ENCODE measurements at regions not wholly inside any gene's neighbourhood (a gene's known extent, or its start where the extent isn't known, plus 50 kb on each side); places are given as distances from the start of the nearest gene placed in this dataset.

DNA sequence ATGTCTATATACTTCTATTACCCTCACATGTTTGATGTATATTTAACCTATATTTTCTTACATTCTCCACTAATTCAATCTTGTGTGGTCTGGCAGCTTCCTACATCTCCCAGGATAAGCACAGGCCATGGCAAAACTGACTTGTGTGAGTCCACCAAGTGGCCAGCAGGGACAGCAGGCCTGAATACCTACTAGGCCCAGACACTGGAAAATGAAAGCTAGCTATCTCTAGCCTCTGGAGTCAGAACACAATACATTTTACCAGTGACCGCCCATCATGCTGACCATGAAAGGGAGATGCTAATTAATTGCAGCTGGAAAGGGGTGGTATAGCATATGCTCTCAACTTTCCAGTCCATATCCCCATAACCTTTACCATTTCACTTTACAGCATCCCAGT, 132.3 kb downstream of the PCTP start:
- H3K27ac Mint-ChIP-seq: no peak overlapping the region
- H3K4me3 Mint-ChIP-seq: no peak overlapping the region
- H3K36me3 Mint-ChIP-seq (ENCODE audit: low read depth): no peaks in the 10 kb centered on the region
- H3K9me3 Mint-ChIP-seq: no peaks in the 10 kb centered on the region
- intact Hi-C loops (cut with micrococcal nuclease): no loop called here
- no peaks in the 10 kb centered on the region for H3K4me1 Mint-ChIP-seq
- no peaks in the 10 kb centered on the region for H3K27me3 Mint-ChIP-seq
- no peak for DNase-seq

DNA sequence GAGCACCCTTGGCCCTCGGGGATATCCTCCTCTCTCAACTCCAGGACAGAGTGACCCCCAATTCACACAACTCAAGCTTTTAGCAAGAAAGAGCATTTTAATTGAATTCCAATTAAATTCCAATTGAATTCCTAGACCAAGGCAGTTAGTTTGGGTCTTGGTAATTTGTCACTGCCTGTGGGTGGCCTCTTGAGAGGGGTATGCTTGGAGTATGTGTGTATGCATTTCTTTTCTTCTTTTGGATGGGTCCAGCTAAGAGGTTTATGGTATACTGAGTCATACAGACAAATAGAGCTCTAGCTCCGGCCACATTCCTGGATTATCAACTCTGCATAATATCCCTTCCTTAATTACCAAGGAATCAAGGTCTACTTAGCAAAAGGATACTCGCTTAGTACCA, 136.7 kb downstream of the PCTP start:
- no peaks in the 10 kb centered on the region for H3K36me3 Mint-ChIP-seq (ENCODE audit: low read depth)
- intact Hi-C loops (cut with micrococcal nuclease): no loop called here
- no peak for DNase-seq
- no peaks in the 10 kb centered on the region for H3K4me1 Mint-ChIP-seq
- H3K27me3 Mint-ChIP-seq: peaks cover 7% of the 10 kb centered on the region
- H3K27ac Mint-ChIP-seq: no peak overlapping the region
- H3K4me3 Mint-ChIP-seq: no peak overlapping the region
- no peaks in the 10 kb centered on the region for H3K9me3 Mint-ChIP-seq

DNA sequence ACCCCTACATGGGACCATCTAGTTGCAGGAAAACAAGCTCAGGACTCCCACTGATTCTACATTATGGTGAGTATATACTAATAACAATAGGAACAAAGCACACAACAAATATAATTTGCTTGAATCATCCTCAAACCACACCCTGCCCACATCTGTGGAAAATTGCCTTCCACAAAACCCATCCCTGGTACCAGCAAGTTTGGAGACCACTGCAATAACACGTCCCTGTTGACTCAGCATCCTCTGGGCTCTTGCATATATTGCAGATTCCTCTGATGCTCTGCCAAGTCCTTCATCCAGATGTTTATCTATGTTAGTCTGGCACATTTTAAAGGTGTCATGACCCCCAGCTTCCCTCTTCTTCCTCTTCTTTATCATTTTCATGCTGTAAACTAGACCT, 138.4 kb downstream of the PCTP start:
- intact Hi-C loops (cut with micrococcal nuclease): no loop called here
- Mint-ChIP-seq H3K4me1 (no peaks in the 10 kb centered on the region), H3K4me3 (no peak overlapping the region), H3K27ac (no peak overlapping the region), H3K36me3 (ENCODE audit: low read depth) (no peaks in the 10 kb centered on the region), H3K9me3 (no peaks in the 10 kb centered on the region), H3K27me3 (peaks cover 7% of the 10 kb centered on the region)
- no peak for DNase-seq

DNA sequence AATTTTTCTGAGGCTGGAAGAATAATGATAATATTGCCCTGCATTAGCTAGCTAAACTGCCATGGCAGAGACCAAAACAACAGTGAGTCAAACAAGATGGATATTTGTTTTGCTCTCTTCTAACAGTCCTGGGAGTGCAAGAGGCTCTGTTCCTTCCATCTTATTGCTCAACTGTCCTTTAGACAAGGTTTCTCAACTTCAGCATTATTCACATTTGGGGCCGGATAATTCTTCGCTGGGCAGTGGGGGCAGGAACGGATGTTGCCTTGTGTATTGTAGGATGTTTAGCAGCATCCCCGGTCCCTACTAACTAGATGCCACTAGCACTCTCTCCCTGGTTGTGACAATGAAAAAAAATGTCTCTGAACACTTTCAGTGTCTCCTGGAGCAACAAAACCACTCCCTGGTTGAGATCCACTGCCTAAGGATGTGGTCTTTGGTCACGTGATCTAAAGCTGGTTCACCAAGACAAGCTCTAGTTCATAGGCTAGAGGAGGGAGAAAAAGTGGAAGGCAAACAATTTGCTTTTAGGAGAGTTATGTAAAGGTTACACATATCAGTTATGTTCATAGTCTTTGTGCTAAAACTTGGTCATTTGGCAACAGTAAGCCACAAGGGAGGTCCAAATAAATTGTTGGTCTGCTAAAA, 144.4 kb downstream of the PCTP start:
- intact Hi-C loops (cut with micrococcal nuclease): no loop called here
- Mint-ChIP-seq H3K27ac (no peak overlapping the region), H3K9me3 (no peaks in the 10 kb centered on the region), H3K27me3 (peaks cover 7% of the 10 kb centered on the region), H3K4me1 (no peaks in the 10 kb centered on the region), H3K4me3 (no peak overlapping the region), H3K36me3 (ENCODE audit: low read depth) (no peaks in the 10 kb centered on the region)
- DNase-seq: no peak

DNA sequence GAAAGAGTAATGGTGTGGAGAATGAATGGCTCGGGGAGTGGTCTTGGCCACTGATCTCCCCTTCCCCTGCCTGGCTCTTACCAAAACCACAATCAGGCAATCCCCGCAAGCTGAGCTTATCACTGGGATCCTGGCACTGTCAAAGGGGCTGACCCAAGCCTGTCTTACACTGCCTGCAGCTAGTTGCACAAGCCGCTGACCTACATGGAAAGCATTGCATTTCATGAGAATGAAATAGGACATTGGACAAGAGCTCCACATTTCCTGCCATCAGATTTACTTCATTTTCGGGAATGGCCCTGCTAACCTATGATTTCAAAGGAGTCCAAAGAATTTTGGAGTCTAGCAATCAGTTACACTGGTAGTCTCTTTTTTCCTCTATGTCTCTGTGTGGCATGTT, 146.4 kb downstream of the PCTP start:
- Mint-ChIP-seq H3K4me1 (no peaks in the 10 kb centered on the region), H3K27me3 (no peaks in the 10 kb centered on the region), H3K36me3 (ENCODE audit: low read depth) (no peaks in the 10 kb centered on the region), H3K27ac (no peak overlapping the region), H3K4me3 (no peak overlapping the region), H3K9me3 (no peaks in the 10 kb centered on the region)
- intact Hi-C loops (cut with micrococcal nuclease): no loop called here
- DNase-seq: no peak

DNA sequence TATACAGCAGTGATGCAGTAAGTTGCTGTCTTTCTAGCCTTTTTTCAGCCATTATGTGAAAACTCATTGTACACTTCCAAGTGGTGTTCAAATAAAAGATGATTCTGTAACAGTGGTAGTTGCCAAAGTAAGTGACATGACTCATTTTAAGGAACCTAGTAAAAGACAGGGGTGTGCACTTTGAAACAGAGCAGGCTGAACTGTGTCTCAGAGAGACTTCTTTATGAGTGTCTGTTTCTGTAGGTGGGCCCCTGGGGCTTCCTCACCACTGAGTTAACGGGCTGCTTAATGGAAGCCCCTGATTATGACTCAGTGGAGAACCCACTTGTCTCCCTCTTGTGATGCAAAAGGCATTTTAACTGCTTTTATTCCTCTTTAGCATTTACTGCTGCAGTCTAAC, 147.3 kb downstream of the PCTP start:
- Mint-ChIP-seq H3K9me3 (no peaks in the 10 kb centered on the region), H3K27ac (no peak overlapping the region), H3K36me3 (ENCODE audit: low read depth) (no peaks in the 10 kb centered on the region), H3K4me3 (no peak overlapping the region), H3K27me3 (peaks cover 3% of the 10 kb centered on the region), H3K4me1 (no peaks in the 10 kb centered on the region)
- intact Hi-C loops (cut with micrococcal nuclease): no loop called here
- no peak for DNase-seq

- Mint-ChIP-seq H3K4me3 (no peak overlapping the region), H3K4me1 (no peaks in the 10 kb centered on the region), H3K27me3 (peaks cover 5% of the 10 kb centered on the region)
Measured at GRCh38 chr17:55900188-55900587, 149.3 kb downstream of the PCTP start.

GRCh38 chr17:55903028-55903690, 152.3 kb downstream of the PCTP start:
- Mint-ChIP-seq H3K9me3 (no peaks in the 10 kb centered on the region), H3K36me3 (ENCODE audit: low read depth) (no peaks in the 10 kb centered on the region), H3K27ac (no peak overlapping the region), H3K4me1 (no peaks in the 10 kb centered on the region), H3K4me3 (no peak overlapping the region), H3K27me3 (peaks cover 5% of the 10 kb centered on the region)
- no peak for DNase-seq
- intact Hi-C loops (cut with micrococcal nuclease): no loop called here

More at GRCh38 chr17:55900188-55900587, 149.3 kb downstream of the PCTP start:
- H3K36me3 Mint-ChIP-seq (ENCODE audit: low read depth): no peaks in the 10 kb centered on the region
- H3K27ac Mint-ChIP-seq: no peak overlapping the region
- intact Hi-C loops (cut with micrococcal nuclease): no loop called here
- no peak for DNase-seq
- H3K9me3 Mint-ChIP-seq: no peaks in the 10 kb centered on the region

GRCh38 chr17:55909776-55910175, 158.9 kb downstream of the PCTP start:
- no peak for DNase-seq
- H3K9me3 Mint-ChIP-seq: no peaks in the 10 kb centered on the region
- no peak overlapping the region for H3K27ac Mint-ChIP-seq
- no peaks in the 10 kb centered on the region for H3K36me3 Mint-ChIP-seq (ENCODE audit: low read depth)
- H3K4me3 Mint-ChIP-seq: no peak overlapping the region
- intact Hi-C loops (cut with micrococcal nuclease): no loop called here
- no peaks in the 10 kb centered on the region for H3K4me1 Mint-ChIP-seq
- H3K27me3 Mint-ChIP-seq: peaks cover 2% of the 10 kb centered on the region

DNA sequence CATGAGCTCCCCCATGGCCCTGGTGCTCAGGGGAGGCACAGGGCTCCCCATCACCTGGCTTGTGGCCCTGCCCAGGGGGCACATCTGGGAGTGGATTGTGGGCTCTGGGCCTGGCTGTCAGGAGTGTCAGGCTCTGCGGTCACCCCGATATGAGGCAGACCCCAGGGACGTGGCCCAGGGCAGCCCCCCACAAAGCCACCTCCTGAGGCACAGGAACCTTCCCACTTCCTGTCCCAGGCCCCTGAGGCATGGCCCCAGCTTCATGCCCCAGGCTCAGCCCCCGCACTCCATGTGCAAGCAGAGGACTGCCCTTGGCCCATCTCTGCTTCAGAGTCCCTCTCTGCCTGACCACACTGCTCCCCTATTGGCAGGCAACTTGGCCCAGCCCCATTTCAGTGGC, 160.3 kb downstream of the PCTP start:
- no peaks in the 10 kb centered on the region for H3K36me3 Mint-ChIP-seq (ENCODE audit: low read depth)
- no peaks in the 10 kb centered on the region for H3K9me3 Mint-ChIP-seq
- intact Hi-C loops (cut with micrococcal nuclease): no loop called here
- no peak overlapping the region for H3K27ac Mint-ChIP-seq
- H3K4me3 Mint-ChIP-seq: no peak overlapping the region
- no peaks in the 10 kb centered on the region for H3K4me1 Mint-ChIP-seq
- H3K27me3 Mint-ChIP-seq: no peaks in the 10 kb centered on the region
- DNase-seq: no peak

DNA sequence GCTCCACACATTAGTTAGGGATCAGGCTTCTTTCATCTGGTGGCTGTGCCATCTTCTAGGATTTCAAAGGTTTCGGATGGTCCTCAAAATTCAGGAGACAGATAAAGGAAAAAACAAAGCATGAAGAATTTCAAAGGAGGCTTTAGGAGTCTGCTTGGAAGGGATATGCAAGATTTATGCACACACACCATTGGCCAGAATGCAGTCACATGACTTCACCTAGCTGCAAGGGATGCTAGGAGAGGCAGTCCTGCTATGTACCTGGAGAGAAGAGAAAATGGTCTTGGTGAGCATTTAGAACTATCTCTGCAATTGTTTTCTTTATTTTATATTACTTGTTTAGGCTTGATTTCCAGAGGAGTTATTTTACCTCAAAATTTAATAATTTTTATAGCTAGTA, 174.6 kb downstream of the PCTP start:
- no peaks in the 10 kb centered on the region for H3K27me3 Mint-ChIP-seq
- no peak overlapping the region for H3K4me3 Mint-ChIP-seq
- H3K36me3 Mint-ChIP-seq (ENCODE audit: low read depth): no peaks in the 10 kb centered on the region
- intact Hi-C loops (cut with micrococcal nuclease): no loop called here
- no peak for DNase-seq
- H3K9me3 Mint-ChIP-seq: no peaks in the 10 kb centered on the region
- no peak overlapping the region for H3K27ac Mint-ChIP-seq
- peaks cover 4% of the 10 kb centered on the region for H3K4me1 Mint-ChIP-seq

DNA sequence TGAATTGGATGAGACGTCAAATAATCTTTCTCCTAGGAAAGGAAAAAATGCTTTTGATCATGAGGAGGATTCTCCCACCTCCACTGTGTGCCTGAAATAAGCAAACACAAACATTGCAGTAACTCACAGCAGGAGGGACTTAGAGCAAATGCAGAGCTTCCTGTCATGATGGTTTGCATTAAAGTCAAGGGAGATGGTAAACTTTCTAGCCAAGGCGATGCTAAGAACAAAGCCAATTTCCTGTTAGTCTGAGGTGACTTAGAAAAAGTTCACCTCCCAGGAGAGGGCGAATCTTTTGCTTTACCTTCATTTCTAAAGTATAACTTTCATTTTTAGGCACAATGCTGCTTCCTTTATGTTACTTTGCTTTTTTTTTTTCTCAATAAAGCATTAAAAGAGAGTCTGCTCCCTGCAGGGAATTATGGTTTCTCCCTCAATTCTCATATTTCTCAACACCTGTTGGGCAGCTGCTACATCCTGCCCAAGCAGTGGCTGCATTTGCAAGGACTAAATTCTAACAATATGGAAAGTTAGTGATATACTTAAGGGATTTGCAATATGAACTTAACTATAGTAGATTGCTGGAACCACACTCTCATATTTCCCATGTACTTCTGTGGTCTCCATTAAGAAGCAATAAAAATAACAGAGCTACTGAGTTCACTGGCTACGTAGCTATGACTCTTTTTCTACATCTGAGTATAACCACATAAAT, 175.6 kb downstream of the PCTP start:
- peak; percentile 63 for DNase-seq
- peaks cover 4% of the 10 kb centered on the region for H3K4me1 Mint-ChIP-seq
- H3K36me3 Mint-ChIP-seq (ENCODE audit: low read depth): no peaks in the 10 kb centered on the region
- no peaks in the 10 kb centered on the region for H3K9me3 Mint-ChIP-seq
- no peaks in the 10 kb centered on the region for H3K27me3 Mint-ChIP-seq
- no peak overlapping the region for H3K4me3 Mint-ChIP-seq
- no peak overlapping the region for H3K27ac Mint-ChIP-seq
- intact Hi-C loops (cut with micrococcal nuclease): no loop called here

DNA sequence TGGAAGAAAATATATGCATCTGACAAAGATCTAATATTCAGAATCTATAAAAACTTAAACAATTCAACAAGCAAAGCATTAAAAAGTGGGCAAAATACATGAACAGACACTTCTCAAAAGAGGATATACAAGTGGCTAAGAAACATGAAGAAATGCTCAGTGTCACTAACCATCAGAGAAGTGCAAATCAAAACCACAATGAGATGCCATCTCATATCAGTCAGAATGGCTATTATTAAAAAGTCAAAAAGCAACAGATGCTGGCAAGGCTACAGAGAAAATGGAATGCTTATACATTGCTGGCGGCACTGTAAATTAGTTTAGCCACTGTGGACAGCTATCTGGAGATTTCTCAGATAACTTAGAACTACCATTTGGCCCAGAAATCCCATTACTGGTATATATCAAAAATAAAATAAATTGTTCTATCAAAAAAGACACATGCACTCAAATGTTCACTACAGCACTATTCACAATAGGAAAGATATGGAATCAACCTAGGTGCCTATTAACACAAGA, 179.5 kb downstream of the PCTP start:
- Mint-ChIP-seq H3K27ac (no peak overlapping the region), H3K27me3 (peaks cover 2% of the 10 kb centered on the region), H3K9me3 (no peaks in the 10 kb centered on the region), H3K4me3 (no peak overlapping the region), H3K4me1 (peaks cover 4% of the 10 kb centered on the region), H3K36me3 (ENCODE audit: low read depth) (no peaks in the 10 kb centered on the region)
- intact Hi-C loops (cut with micrococcal nuclease): no loop called here
- DNase-seq: no peak

DNA sequence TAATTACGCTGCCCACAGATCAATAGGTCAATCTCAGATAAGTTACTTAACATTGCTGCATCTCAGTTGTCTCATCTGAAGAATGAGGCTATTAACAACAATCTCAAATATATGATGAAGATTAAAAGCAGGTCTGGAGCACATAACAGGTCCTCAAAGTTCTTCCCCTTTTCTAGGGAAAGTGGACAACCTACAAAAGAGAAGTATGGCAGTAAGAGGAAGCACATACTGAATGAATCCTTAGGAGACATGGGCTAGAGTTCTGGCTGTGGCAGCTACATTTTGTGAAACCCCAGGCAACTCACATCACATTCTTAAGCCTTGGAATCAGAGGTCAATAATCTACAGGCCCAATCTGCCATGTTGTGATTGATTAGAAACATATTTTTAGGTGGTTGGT, 180.6 kb downstream of the PCTP start:
- Mint-ChIP-seq H3K36me3 (ENCODE audit: low read depth) (no peaks in the 10 kb centered on the region), H3K27ac (no peak overlapping the region), H3K9me3 (no peaks in the 10 kb centered on the region), H3K27me3 (peaks cover 2% of the 10 kb centered on the region), H3K4me1 (no peaks in the 10 kb centered on the region), H3K4me3 (no peak overlapping the region)
- no peak for DNase-seq
- intact Hi-C loops (cut with micrococcal nuclease): no loop called here

All from activated CD4-positive, alpha-beta T cell treated with anti-CD3 and anti-CD28 coated beads, Interleukin-2, amount 10 ng/mL, durations not matched to agents 24 days and 14 days (primary cell).